NB4 (cell line): ENCODE measurements at regions not wholly inside any gene's neighbourhood (a gene's known extent, or its start where the extent isn't known, plus 50 kb on each side); places are given as distances from the start of the nearest gene placed in this dataset.

Experiments used
- CTCF ChIP-seq: IDR thresholded peaks from one replicate; pipeline ENCODE4 v1.5.1; 2012; ENCODE audit warnings: low read depth, low read length
- MAX ChIP-seq: IDR thresholded peaks from 2 replicates; pipeline ENCODE4 v1.6.1; 2011; ENCODE audit warnings: low read depth, low read length
- MYC ChIP-seq: IDR thresholded peaks from 2 replicates; pipeline ENCODE4 v1.6.1; 2011; ENCODE audit warnings: low read depth, low read length
- POLR2A ChIP-seq: IDR thresholded peaks from 2 replicates; pipeline ENCODE4 v1.6.1; 2011; ENCODE audit warnings: mild to moderate bottlenecking; ENCODE audit not compliant: insufficient read length; ENCODE audit errors: extremely low read depth

DNA sequence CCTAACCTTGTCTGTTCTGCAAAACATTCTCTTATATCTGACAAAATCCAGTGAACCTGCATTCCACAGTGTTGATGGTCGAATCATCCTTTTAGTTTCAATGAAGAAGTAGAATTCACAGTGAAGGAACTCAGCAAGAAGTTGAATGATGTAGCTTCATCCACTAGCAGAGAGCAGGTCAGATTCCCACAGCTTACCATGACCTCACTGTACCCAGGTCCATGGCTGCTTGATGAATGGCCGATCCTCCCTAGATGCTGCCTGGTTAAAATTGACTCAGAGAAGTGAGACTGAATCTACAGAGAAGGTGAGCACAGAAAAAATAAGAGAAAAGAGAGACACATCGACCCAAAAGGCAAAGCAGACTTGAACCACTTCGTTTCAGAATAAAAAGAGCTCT, 906.0 kb upstream of the CHAC2 start:
- TF ChIP-seq POLR2A (no peak), CTCF (no peak), MAX (no peak), MYC (no peak)
